ENCODE measurements at regions not wholly inside any gene's neighbourhood (a gene's known extent, or its start where the extent isn't known, plus 50 kb on each side); places are given as distances from the start of the nearest gene placed in this dataset.

- TF ChIP-seq, protein P1, sequence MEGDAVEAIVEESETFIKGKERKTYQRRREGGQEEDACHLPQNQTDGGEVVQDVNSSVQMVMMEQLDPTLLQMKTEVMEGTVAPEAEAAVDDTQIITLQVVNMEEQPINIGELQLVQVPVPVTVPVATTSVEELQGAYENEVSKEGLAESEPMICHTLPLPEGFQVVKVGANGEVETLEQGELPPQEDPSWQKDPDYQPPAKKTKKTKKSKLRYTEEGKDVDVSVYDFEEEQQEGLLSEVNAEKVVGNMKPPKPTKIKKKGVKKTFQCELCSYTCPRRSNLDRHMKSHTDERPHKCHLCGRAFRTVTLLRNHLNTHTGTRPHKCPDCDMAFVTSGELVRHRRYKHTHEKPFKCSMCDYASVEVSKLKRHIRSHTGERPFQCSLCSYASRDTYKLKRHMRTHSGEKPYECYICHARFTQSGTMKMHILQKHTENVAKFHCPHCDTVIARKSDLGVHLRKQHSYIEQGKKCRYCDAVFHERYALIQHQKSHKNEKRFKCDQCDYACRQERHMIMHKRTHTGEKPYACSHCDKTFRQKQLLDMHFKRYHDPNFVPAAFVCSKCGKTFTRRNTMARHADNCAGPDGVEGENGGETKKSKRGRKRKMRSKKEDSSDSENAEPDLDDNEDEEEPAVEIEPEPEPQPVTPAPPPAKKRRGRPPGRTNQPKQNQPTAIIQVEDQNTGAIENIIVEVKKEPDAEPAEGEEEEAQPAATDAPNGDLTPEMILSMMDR (IDR thresholded peaks at IDR 0.05; ENCODE audit: insufficient read depth, low read length, poor library complexity, severe bottlenecking): no peak
- Histone ChIP-seq H3K36me3 (ENCODE audit: control insufficient read depth, insufficient read depth, low read length) (no peaks in the 10 kb centered on the region), H3K27me3 (ENCODE audit: control insufficient read depth, insufficient read depth, low read length) (no peaks in the 10 kb centered on the region), H3K4me3 (ENCODE audit: low read depth, low read length) (no peak overlapping the region)
- no peak for DNase-seq (ENCODE audit: low read depth)
Observed at GRCh38 chr6:156449569-156449968, 327.6 kb upstream of the ARID1B start.

DNA sequence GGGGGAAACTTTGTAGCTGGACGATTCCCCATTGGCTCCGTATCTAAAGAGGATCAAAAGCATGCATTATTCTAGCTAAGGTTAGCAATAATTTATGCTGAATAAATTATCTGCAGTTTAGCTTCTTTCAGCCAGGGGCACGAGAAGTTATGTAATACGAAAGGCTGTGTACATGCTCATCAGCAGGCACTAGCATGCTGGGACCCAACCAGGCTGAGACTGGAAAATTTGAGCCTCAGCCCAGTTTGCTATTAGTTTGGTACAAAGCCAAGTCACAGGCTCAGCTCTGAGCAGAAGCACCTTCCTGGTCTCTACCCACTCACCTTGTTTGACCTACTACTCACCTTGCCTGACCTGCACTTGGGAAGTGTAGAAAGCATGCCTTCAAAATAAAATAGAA lies 328.1 kb upstream of the ARID1B start:
- H3K27me3 ChIP-seq (ENCODE audit: control insufficient read depth, insufficient read depth, low read length): no peaks in the 10 kb centered on the region
- no peaks in the 10 kb centered on the region for H3K36me3 ChIP-seq (ENCODE audit: control insufficient read depth, insufficient read depth, low read length)
- TF ChIP-seq, protein P1 (IDR thresholded peaks at IDR 0.05; ENCODE audit: insufficient read depth, low read length, poor library complexity, severe bottlenecking): no peak
- DNase-seq (ENCODE audit: low read depth): no peak
- H3K4me3 ChIP-seq (ENCODE audit: low read depth, low read length): no peak overlapping the region

- TF ChIP-seq, protein P1 (IDR thresholded peaks at IDR 0.05; ENCODE audit: insufficient read depth, low read length, poor library complexity, severe bottlenecking): no peak
- Histone ChIP-seq H3K36me3 (ENCODE audit: control insufficient read depth, insufficient read depth, low read length) (no peaks in the 10 kb centered on the region), H3K4me3 (ENCODE audit: low read depth, low read length) (no peak overlapping the region), H3K27me3 (ENCODE audit: control insufficient read depth, insufficient read depth, low read length) (no peaks in the 10 kb centered on the region)
- DNase-seq (ENCODE audit: low read depth): no peak
Observed at GRCh38 chr6:156448579-156448978, 328.6 kb upstream of the ARID1B start.

GRCh38 chr6:156440688-156441087 lies 336.5 kb upstream of the ARID1B start:
- no peak for DNase-seq (ENCODE audit: low read depth)
- TF ChIP-seq, protein P1 (IDR thresholded peaks at IDR 0.05; ENCODE audit: insufficient read depth, low read length, poor library complexity, severe bottlenecking): no peak
- no peaks in the 10 kb centered on the region for H3K27me3 ChIP-seq (ENCODE audit: control insufficient read depth, insufficient read depth, low read length)
- no peaks in the 10 kb centered on the region for H3K36me3 ChIP-seq (ENCODE audit: control insufficient read depth, insufficient read depth, low read length)
- H3K4me3 ChIP-seq (ENCODE audit: low read depth, low read length): no peak overlapping the region

DNA sequence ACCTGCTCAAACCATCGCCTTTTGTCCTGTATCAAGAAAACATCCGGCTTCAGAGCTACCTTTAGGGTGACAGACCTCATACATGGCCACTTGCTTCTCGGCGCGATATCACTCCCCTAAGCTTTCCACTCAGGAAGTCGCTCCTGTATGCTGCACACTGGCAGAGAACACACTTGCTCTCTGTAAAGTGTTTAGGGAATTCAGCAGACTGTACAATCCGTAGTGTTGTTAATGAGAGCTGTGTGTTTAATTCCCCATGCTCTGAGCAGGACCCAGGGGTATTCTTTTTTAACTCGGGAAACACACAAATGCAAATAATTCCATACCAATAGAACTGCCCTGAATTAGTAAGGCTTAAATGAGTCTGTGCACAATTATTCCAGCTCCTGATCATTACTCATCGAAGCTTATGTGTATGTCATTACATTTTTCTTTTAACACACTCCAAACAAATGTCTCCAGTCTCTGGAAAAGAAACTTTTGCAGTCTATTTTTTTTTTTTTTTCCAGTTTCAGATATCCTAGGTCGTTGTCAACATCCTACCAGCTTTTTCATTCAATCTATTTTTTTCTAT lies 338.7 kb upstream of the ARID1B start:
- no peaks in the 10 kb centered on the region for H3K36me3 ChIP-seq (ENCODE audit: control insufficient read depth, insufficient read depth, low read length)

More for the DNA sequence above, 338.7 kb upstream of the ARID1B start:
- TF ChIP-seq, protein P1 (IDR thresholded peaks at IDR 0.05; ENCODE audit: insufficient read depth, low read length, poor library complexity, severe bottlenecking): no peak
- DNase-seq (ENCODE audit: low read depth): no peak
- Histone ChIP-seq H3K27me3 (ENCODE audit: control insufficient read depth, insufficient read depth, low read length) (no peaks in the 10 kb centered on the region), H3K4me3 (ENCODE audit: low read depth, low read length) (no peak overlapping the region)
